ENCODE measurements at regions not wholly inside any gene's neighbourhood (a gene's known extent, or its start where the extent isn't known, plus 50 kb on each side); places are given as distances from the start of the nearest gene placed in this dataset.

DNA sequence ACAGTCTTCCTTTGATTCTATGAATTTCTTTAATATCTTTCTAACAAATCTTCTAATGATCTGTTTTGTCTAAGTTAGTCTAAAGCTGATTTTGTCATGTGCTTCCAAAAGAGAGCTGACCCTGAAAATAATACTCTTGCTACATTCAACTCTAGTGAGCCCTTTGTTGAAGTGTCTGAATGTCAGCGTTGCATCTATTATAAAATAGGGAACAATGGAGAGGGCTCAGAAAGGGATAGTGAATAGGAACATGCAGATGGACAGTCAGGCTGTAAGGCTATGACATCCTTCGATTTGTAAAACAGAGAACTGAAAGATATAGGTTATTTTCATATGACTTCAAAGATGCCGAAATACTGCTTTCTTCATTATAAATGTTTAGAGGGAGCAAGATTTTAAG, 304.5 kb downstream of the GALC start:
- Histone ChIP-seq H3K4me1 (replicated peaks in 1 of 2) (no peaks in the 10 kb centered on the region), H3K4me3 (no peak overlapping the region), H3K9me3 (replicated peaks in 1 of 3) (no peaks in the 10 kb centered on the region), H3K27me3 (no peaks in the 10 kb centered on the region), H3K27ac (no peak overlapping the region), H3K36me3 (replicated peaks in 1 of 2) (no peaks in the 10 kb centered on the region)
- intact Hi-C loops (cut with DNase I): no loop called here
- TF ChIP-seq, protein P1, sequence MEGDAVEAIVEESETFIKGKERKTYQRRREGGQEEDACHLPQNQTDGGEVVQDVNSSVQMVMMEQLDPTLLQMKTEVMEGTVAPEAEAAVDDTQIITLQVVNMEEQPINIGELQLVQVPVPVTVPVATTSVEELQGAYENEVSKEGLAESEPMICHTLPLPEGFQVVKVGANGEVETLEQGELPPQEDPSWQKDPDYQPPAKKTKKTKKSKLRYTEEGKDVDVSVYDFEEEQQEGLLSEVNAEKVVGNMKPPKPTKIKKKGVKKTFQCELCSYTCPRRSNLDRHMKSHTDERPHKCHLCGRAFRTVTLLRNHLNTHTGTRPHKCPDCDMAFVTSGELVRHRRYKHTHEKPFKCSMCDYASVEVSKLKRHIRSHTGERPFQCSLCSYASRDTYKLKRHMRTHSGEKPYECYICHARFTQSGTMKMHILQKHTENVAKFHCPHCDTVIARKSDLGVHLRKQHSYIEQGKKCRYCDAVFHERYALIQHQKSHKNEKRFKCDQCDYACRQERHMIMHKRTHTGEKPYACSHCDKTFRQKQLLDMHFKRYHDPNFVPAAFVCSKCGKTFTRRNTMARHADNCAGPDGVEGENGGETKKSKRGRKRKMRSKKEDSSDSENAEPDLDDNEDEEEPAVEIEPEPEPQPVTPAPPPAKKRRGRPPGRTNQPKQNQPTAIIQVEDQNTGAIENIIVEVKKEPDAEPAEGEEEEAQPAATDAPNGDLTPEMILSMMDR (IDR thresholded peaks at IDR 0.05): no peak
- no peak for TF ChIP-seq POLR2A (IDR thresholded peaks at IDR 0.05)
- no peak for DNase-seq
- WGBS, 4 donors: 76 to 88% (median 81%) methylated on average over 3 of the region's 3 CpGs

DNA sequence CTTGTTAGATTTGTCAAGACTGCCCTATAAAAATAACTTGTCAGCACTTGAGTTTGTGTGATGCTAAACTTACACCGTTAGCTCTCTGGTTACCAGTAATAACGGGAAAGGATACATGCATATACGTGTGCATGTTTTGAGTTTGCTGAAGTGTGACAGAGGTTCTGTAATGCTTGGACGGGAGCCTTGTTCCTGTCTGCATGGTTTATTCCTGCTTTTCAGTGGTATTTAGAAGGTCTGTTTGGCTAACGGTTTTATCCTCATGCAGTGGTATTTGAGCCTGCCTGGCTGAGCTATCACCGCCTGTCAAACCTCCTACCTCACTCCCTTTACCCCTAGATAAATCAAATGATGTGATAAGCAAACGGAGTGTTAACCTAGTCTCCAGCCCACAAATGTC, 305.6 kb downstream of the GALC start:
- no peak for DNase-seq
- TF ChIP-seq, protein P1 (IDR thresholded peaks at IDR 0.05): no peak
- no peak for TF ChIP-seq POLR2A (IDR thresholded peaks at IDR 0.05)
- no peaks in the 10 kb centered on the region for H3K9me3 ChIP-seq (replicated peaks in 1 of 3)
- H3K4me3 ChIP-seq: no peak overlapping the region
- 50 to 78% (median 60%) methylated on average over 7 of the region's 7 CpGs for WGBS, 4 donors
- H3K27me3 ChIP-seq: no peaks in the 10 kb centered on the region
- H3K27ac ChIP-seq: no peak overlapping the region
- H3K4me1 ChIP-seq (replicated peaks in 1 of 2): no peaks in the 10 kb centered on the region
- no peaks in the 10 kb centered on the region for H3K36me3 ChIP-seq (replicated peaks in 1 of 2)
- intact Hi-C loops (cut with DNase I): no loop called here

DNA sequence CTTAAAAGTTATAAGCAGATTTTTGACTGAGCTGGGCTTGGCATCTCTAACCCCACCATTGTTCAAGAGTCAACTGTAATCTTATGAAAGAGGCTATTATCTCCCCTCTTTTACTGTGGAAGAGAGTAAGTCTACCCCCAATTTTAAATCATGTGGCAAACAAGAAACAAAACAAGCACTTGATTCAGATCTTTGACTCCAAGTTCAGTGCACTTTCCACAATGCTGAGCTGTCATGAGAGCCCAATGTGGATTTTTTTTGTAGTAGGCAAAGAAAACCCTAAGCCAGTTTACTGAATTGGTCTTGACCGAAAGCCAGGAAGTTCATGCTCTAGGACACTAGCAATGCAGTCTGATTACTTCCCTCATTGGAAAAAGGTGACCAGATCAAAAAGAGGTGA, 306.2 kb downstream of the GALC start:
- TF ChIP-seq POLR2A (IDR thresholded peaks at IDR 0.05): no peak
- TF ChIP-seq, protein P1 (IDR thresholded peaks at IDR 0.05): no peak
- Histone ChIP-seq H3K4me1 (replicated peaks in 1 of 2) (no peaks in the 10 kb centered on the region), H3K36me3 (replicated peaks in 1 of 2) (no peaks in the 10 kb centered on the region), H3K27ac (no peak overlapping the region), H3K4me3 (no peak overlapping the region), H3K9me3 (replicated peaks in 1 of 3) (no peaks in the 10 kb centered on the region), H3K27me3 (no peaks in the 10 kb centered on the region)
- intact Hi-C loops (cut with DNase I): no loop called here
- 73 to 90% (median 86%) methylated on average over 1 of the region's 1 CpG for WGBS, 4 donors
- no peak for DNase-seq

DNA sequence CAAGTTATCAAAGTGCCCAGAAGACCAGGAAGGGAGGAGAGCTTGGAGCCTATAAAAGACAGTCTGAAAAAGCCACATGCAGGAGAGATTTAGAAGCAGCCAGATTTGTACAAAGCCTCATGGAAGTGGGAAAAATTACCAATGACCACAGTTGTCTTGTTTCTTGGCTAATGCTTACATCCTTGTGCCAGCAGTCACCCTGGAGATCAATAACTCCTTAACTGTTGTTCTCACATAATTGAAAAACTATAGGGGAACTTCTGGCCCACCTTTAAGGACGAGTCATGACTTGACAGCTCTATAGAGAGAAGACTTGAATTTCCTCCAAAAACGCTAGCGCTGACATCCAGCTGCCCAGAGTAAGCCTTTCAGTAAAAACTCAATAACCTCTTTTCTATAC, 313.1 kb downstream of the GALC start:
- Histone ChIP-seq H3K27me3 (no peaks in the 10 kb centered on the region), H3K27ac (no peak overlapping the region), H3K36me3 (replicated peaks in 1 of 2) (no peaks in the 10 kb centered on the region), H3K9me3 (replicated peaks in 1 of 3) (no peaks in the 10 kb centered on the region), H3K4me3 (no peak overlapping the region), H3K4me1 (replicated peaks in 1 of 2) (no peaks in the 10 kb centered on the region)
- DNase-seq: no peak
- intact Hi-C loops (cut with DNase I): no loop called here
- 62 to 68% (median 66%) methylated on average over 3 of the region's 3 CpGs for WGBS, 4 donors
- TF ChIP-seq, protein P1 (IDR thresholded peaks at IDR 0.05): no peak
- no peak for TF ChIP-seq POLR2A (IDR thresholded peaks at IDR 0.05)

Measured in adrenal gland (tissue), 9 donors.